ENCODE measurements at regions not wholly inside any gene's neighbourhood (a gene's known extent, or its start where the extent isn't known, plus 50 kb on each side); places are given as distances from the start of the nearest gene placed in this dataset.

GRCh38 chrX:10365532-10366265 lies 208.9 kb downstream of the CLCN4 start:
- no peaks in the 10 kb centered on the region for H3K4me1 ChIP-seq (replicated peaks in 1 of 2; ENCODE audit: control insufficient read depth in 2 of 2, insufficient read depth in 2 of 2, low read length in 2 of 2)
- ATAC-seq, result no peak
- no peaks in the 10 kb centered on the region for H3K79me2 ChIP-seq (ENCODE audit: control insufficient read depth, insufficient read depth, low read length)
- no peak overlapping the region for H3K4me3 ChIP-seq
- BruUV-seq (replicated peaks), result no TSS peak
- H4K20me1 ChIP-seq (replicated peaks; ENCODE audit: control insufficient read depth, insufficient read depth, low read length), result no peaks in the 10 kb centered on the region
- no peak overlapping the region for H3K27ac ChIP-seq (ENCODE audit: extremely low read depth, low read depth, low read length)
- no peaks in the 10 kb centered on the region for H3K27me3 ChIP-seq (ENCODE audit: control insufficient read depth in 2 of 2, insufficient read depth in 2 of 2, low read length in 2 of 2)
- H3K9me1 ChIP-seq (ENCODE audit: control insufficient read depth, insufficient read depth, low read length), result no peaks in the 10 kb centered on the region
- in situ Hi-C loops (cut with MboI), result no loop called here
- CTCF ChIA-PET (ENCODE audit: low intra/inter-chr PET ratio), result no interaction called here
- DNase-seq (ENCODE audit: extremely low read depth in 1 of 4, low spot score in 3 of 4), result no peak
- POLR2A ChIA-PET, result no interaction called here
- TF ChIP-seq YBX1 (IDR thresholded peaks at IDR 0.05), result no peak
- TF ChIP-seq ZNF239 (CRISPR knock-in tag; IDR thresholded peaks at IDR 0.05), result no peak
- no peak for TF ChIP-seq ASH1L (IDR thresholded peaks at IDR 0.05; ENCODE audit: borderline replicate concordance, low read depth, partially characterized antibody)
- TF ChIP-seq ELK3 (CRISPR knock-in tag; IDR thresholded peaks at IDR 0.05), result no peak
- no peak for TF ChIP-seq ZNF717 (CRISPR knock-in tag; IDR thresholded peaks at IDR 0.05)
- TF ChIP-seq PHB2 (IDR thresholded peaks at IDR 0.05; ENCODE audit: low read depth), result no peak
- TF ChIP-seq RERE (CRISPR knock-in tag; IDR thresholded peaks at IDR 0.05; ENCODE audit: borderline replicate concordance), result no peak
- no peaks in the 10 kb centered on the region for H3K36me3 ChIP-seq (ENCODE audit: control insufficient read depth, insufficient read depth, low read length)
- 0% methylated on average over 5 of the region's 5 CpGs for WGBS (ENCODE audit: insufficient coverage, low coverage, missing lambda C conversion rate)
- no peak for FAIRE-seq
- no peaks in the 10 kb centered on the region for H3K9me3 ChIP-seq (replicated peaks; ENCODE audit: control insufficient read depth, insufficient read depth, low read depth, low read length)
- no peak overlapping the region for H2AFZ ChIP-seq (ENCODE audit: low read depth, low read length)
- intact Hi-C loops (cut with micrococcal nuclease), result no loop called here
- H3K9ac ChIP-seq (ENCODE audit: insufficient read depth in 1 of 2, low read depth in 2 of 2, low read length in 2 of 2), result no peak overlapping the region
- no peak overlapping the region for H3K4me2 ChIP-seq (ENCODE audit: insufficient read depth, low read length)

Data from K562 (cell line).